ENCODE measurements at regions not wholly inside any gene's neighbourhood (a gene's known extent, or its start where the extent isn't known, plus 50 kb on each side); places are given as distances from the start of the nearest gene placed in this dataset.
A peak's percentile ranks its signal among the peaks of the same experiment; 100 is the strongest.

DNA sequence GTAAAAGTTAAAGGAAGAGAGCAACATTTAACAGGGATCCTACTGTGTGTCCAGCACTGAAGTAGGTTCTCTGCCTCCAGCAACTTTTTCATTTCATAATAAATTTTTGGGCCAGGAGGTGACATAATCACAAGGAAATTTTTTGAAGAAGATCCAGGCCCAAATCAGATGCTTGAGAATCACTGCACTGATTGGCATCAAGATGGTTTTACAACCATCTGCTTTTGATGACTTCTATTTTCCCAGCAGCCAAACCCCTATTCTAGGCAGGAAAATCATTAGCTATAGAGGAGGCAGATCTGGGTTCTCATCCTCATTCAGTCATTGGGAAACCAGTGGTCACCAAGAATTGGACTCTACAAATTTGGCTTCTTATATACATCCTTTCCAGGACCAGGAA, 79.0 kb downstream of the ARL4A start:
- Mint-ChIP-seq H3K27me3 (peaks cover 0 to 15% of the 10 kb centered on the region in 2 donors), H3K36me3 (no peaks in the 10 kb centered on the region), H3K4me3 (no peak overlapping the region), H3K27ac (no peak overlapping the region), H3K4me1 (ENCODE audit: low read depth in 2 of 2) (no peaks in the 10 kb centered on the region), H3K9me3 (no peaks in the 10 kb centered on the region)
- no peak for ATAC-seq
- DNase-seq (ENCODE audit: low spot score): no peak

DNA sequence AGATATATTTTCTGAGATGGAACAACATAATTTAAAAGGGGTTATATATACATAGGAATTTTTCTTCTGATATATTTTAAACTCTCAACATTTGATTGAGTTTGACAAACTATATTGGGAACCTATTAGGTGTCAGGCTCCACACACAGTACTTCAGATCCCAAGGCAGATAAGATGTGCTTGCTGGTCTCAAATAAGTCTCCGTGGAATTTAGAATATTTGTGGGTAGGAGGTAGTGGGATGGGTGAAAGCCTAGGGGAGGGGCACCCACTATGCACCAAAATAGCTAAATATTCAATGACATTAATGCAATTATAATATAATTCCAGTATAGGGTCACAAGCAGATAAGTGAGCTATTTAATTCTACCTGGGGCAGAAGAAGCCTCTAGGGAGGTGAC, 81.5 kb downstream of the ARL4A start:
- peaks cover 0 to 16% of the 10 kb centered on the region in 2 donors for H3K27me3 Mint-ChIP-seq
- peaks cover 4% of the 10 kb centered on the region for H3K36me3 Mint-ChIP-seq
- no peaks in the 10 kb centered on the region for H3K4me1 Mint-ChIP-seq (ENCODE audit: low read depth in 2 of 2)
- no peaks in the 10 kb centered on the region for H3K9me3 Mint-ChIP-seq
- no peak overlapping the region for H3K4me3 Mint-ChIP-seq
- DNase-seq (ENCODE audit: low spot score) (no peak), ATAC-seq (no peak)
- H3K27ac Mint-ChIP-seq: no peak overlapping the region

DNA sequence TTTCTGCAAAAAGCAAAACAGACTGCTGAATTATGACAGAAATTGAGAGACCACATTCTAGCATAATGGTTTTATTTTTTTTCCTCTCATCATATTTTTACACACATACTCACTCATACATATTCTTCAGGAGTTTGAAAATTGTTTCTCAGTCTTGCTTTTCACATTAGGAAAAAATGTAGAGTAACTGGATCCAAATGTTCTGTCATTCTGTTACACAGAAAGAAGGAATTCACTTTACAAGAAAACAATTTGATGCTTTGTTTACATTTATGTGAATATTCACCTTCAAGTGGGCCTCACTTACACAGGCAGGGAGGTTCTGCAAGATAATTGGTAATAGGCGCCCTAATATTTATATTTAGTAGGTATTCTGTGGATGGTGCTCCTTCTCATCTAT, 82.0 kb downstream of the ARL4A start:
- Mint-ChIP-seq H3K9me3 (no peaks in the 10 kb centered on the region), H3K4me3 (no peak overlapping the region), H3K4me1 (ENCODE audit: low read depth in 2 of 2) (no peaks in the 10 kb centered on the region), H3K27ac (no peak overlapping the region), H3K27me3 (peaks cover 0 to 16% of the 10 kb centered on the region in 2 donors), H3K36me3 (peaks cover 4% of the 10 kb centered on the region)
- ATAC-seq (no peak), DNase-seq (ENCODE audit: low spot score) (no peak)

DNA sequence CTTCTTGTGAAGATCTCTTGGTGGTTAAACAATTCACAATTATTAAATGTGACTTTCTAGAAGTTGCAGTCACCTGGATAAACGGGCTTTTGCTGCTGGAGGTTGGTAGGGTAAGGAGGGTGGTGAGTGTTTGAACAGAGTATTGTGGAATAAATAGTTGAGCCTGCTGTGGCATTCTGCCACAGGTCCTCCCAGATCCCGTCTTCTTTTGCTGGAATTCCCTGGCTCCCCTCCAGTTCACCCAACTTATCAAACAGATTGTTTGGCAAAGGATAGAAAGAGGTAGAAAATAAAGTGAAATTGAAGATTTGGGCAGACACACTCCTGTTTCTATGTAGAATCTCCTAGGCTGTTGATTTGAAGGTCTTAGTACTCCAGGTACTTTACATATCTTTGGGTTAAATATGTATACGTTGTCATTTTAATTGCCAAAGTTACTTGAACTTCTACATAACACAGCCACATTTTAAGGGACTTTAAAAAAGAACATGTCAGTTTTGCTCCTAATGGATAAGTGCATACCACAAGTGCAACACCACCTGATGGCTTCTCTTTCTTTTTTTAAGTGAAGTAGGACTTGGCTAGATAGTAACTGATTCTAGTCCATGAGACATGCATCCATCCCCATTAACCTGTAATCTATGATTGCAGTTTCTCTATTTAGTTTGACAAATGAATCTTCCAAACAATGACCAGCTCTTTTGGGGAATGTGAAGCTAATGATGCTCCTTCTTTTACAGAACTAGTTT, 83.0 kb downstream of the ARL4A start:
- no peaks in the 10 kb centered on the region for H3K9me3 Mint-ChIP-seq
- peaks cover 0 to 16% of the 10 kb centered on the region in 2 donors for H3K27me3 Mint-ChIP-seq
- no peak overlapping the region for H3K27ac Mint-ChIP-seq
- peaks cover 4% of the 10 kb centered on the region for H3K36me3 Mint-ChIP-seq
- ATAC-seq (no peak), DNase-seq (ENCODE audit: low spot score) (no peak)
- no peaks in the 10 kb centered on the region for H3K4me1 Mint-ChIP-seq (ENCODE audit: low read depth in 2 of 2)
- no peak overlapping the region for H3K4me3 Mint-ChIP-seq

DNA sequence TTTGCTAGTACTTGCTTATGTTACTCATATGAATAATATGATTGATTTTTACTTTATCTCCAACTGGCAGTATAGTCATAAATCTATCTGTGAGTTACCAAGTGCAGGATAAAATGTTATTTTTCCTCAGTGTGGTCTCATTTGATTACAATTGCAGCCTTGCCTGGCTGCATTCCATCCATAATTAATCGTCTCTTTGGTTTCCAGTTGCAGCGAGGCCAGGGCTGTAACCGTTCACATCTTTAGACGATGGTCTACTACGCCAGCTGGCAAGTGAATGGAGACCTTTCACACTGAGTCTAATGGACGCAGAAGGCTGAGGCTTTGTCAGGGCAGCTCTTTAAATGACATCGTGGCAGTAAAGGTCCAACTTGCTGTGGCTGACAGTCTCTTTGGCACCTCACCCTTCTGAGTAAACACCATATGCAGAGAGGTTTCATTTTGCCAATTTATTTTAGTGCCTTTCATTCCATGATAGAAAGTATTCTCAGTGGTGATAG, 84.0 kb downstream of the ARL4A start:
- no peak overlapping the region for H3K4me3 Mint-ChIP-seq
- H3K4me1 Mint-ChIP-seq (ENCODE audit: low read depth in 2 of 2): no peaks in the 10 kb centered on the region
- H3K36me3 Mint-ChIP-seq: peaks cover 4% of the 10 kb centered on the region
- ATAC-seq: no peak
- DNase-seq (ENCODE audit: low spot score): no peak
- peaks cover 0 to 16% of the 10 kb centered on the region in 2 donors for H3K27me3 Mint-ChIP-seq
- H3K27ac Mint-ChIP-seq: no peak overlapping the region
- H3K9me3 Mint-ChIP-seq: no peaks in the 10 kb centered on the region

DNA sequence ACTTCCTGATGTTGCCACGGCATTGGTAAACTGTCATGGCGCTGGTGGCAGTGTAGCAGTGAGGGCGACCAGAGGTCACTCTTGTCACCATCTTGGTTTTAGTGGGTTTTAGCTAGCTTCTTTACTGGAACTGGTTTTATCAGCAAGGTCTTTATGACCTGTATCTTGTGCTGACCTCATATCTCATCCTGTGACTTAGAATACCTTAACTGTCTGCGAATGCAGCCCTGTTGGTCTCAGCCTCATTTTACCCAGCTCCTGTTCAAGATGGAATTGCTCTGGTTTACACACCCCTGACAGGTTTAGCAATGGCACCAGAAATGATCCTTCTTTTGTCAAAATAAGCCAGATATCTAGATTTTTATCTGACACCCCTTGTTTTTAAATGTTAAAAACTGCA, 85.3 kb downstream of the ARL4A start:
- DNase-seq (ENCODE audit: low spot score) (no peak), ATAC-seq (no peak)
- Mint-ChIP-seq H3K36me3 (peaks cover 4% of the 10 kb centered on the region), H3K27me3 (peaks cover 0 to 16% of the 10 kb centered on the region in 2 donors), H3K27ac (no peak overlapping the region), H3K4me3 (no peak overlapping the region), H3K9me3 (no peaks in the 10 kb centered on the region), H3K4me1 (ENCODE audit: low read depth in 2 of 2) (no peaks in the 10 kb centered on the region)

DNA sequence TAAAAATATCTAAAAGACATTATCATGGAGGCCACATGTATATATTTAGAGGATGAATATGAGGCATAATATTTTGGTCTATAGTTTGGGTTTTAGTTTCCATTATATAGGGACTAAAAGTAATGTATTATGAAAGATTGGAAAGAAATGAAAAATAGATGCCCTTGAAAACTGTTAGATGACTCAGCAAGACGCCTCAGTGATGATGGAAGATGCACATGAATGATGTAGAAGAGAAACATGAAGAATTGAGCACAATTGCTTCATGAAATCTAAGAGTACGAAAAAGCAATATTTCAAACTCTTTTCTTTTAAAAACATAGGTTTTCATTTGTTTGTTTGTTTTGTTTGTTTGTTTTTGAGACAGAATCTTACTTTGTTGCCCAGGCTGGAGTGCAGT, 89.8 kb downstream of the ARL4A start:
- H3K27me3 Mint-ChIP-seq: peaks cover 0 to 24% of the 10 kb centered on the region in 2 donors
- H3K4me3 Mint-ChIP-seq: no peak overlapping the region
- H3K9me3 Mint-ChIP-seq: no peaks in the 10 kb centered on the region
- DNase-seq (ENCODE audit: low spot score) (no peak), ATAC-seq (no peak)
- H3K36me3 Mint-ChIP-seq: peaks cover 2% of the 10 kb centered on the region
- no peaks in the 10 kb centered on the region for H3K4me1 Mint-ChIP-seq (ENCODE audit: low read depth in 2 of 2)
- no peak overlapping the region for H3K27ac Mint-ChIP-seq

DNA sequence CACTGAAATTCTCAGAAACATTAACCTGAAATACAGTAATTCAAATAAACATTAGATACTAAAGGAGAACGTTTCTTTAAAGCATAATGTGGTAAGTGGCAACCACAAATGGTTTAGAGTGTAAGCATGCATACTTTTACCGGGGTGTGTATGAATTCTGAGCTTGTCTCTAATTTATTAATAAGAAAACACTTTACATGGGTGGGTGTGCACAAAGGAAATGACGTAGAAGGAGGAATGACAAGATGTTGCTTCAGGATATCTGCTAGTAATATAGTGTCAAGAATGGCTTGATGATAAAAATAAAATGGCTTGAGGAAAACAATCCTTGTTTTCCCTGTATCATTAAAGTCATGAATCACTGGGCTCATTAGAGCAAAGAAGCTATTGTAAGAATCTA, 92.5 kb downstream of the ARL4A start:
- H3K27me3 Mint-ChIP-seq: peaks cover 0 to 23% of the 10 kb centered on the region in 2 donors
- no peaks in the 10 kb centered on the region for H3K9me3 Mint-ChIP-seq
- no peak for ATAC-seq
- H3K27ac Mint-ChIP-seq: no peak overlapping the region
- DNase-seq (ENCODE audit: low spot score): no peak
- H3K4me3 Mint-ChIP-seq: no peak overlapping the region
- no peaks in the 10 kb centered on the region for H3K36me3 Mint-ChIP-seq
- H3K4me1 Mint-ChIP-seq (ENCODE audit: low read depth in 2 of 2): no peaks in the 10 kb centered on the region

DNA sequence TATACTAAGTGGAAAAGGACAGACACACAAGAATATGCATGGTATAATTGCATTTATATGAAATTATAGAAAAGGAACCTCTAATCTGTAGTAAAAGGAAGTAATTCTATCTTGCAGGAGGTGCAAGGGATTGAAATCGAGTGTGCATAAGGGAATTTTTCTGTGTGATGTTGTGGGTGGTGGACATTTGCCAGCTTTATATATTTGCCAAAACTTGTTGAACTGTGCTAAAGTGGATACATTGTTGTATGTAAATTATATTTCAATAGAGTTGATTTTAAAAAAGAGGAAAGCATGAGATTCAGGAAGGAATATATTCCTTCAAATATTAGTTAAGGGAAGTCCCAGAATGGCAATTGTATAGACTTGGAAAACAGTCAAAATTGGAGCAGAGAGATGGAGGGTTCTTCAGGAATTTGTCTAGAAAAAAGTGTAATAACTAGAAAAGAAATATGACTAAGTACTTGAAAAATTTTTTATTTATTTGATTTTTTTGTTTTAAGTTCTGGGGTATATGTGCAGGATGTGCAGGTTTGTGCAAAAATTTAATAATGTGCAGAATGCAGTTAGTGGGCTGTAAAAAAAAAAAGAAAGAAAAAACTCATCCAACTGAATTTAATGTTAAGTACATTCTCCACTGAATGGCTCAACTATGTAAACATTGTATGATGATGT, 96.1 kb downstream of the ARL4A start:
- peaks cover 0 to 23% of the 10 kb centered on the region in 2 donors for H3K27me3 Mint-ChIP-seq
- no peaks in the 10 kb centered on the region for H3K4me1 Mint-ChIP-seq (ENCODE audit: low read depth in 2 of 2)
- no peaks in the 10 kb centered on the region for H3K36me3 Mint-ChIP-seq
- DNase-seq (ENCODE audit: low spot score) (no peak), ATAC-seq (no peak)
- H3K27ac Mint-ChIP-seq: no peak overlapping the region
- no peaks in the 10 kb centered on the region for H3K9me3 Mint-ChIP-seq
- H3K4me3 Mint-ChIP-seq: no peak overlapping the region

DNA sequence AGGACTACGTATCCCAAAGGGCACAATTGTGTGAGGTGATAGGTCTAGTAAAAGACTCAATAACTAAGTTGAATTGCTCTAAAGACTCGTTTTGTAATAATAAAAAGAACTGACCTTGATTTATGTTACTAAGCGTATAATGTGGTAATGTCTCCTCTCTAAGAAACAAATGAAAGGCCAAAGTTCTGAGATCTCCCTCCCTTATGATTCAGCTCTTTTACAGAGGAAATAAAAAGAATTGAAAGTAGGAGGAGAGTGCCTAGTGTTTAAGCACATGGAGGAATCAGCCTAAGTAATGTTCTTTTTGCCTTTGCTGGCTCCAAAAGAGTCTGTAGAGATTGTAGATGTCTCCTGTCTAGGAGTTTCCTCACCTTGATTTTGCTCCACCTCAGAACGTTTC, 98.0 kb downstream of the ARL4A start:
- DNase-seq (ENCODE audit: low spot score) (no peak), ATAC-seq (no peak)
- no peak overlapping the region for H3K27ac Mint-ChIP-seq
- peaks cover 0 to 16% of the 10 kb centered on the region in 2 donors for H3K27me3 Mint-ChIP-seq
- H3K4me3 Mint-ChIP-seq: no peak overlapping the region
- H3K4me1 Mint-ChIP-seq (ENCODE audit: low read depth in 2 of 2): no peaks in the 10 kb centered on the region
- no peaks in the 10 kb centered on the region for H3K36me3 Mint-ChIP-seq
- no peaks in the 10 kb centered on the region for H3K9me3 Mint-ChIP-seq

DNA sequence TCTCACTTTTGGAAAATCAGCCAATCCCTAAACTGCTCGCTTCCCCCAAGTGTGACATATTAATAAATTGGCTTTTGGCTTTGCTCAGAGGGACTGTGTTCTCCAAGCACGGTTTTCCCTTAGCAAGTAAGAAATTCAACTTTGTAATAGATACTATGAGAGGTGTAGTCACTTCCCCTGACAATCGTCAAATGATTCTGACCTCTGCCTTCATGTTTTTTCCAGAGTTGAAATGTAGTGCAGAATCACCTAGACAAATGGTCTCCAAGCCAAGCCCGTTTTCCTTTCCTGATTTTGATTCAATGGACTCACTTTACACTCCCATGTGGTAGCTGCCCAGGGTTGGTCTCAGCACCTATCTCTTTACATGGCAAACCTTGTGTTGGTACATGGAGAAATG, 99.1 kb downstream of the ARL4A start:
- Mint-ChIP-seq H3K4me3 (no peak overlapping the region), H3K9me3 (no peaks in the 10 kb centered on the region), H3K36me3 (no peaks in the 10 kb centered on the region), H3K27me3 (peaks cover 0 to 12% of the 10 kb centered on the region in 2 donors), H3K27ac (no peak overlapping the region), H3K4me1 (ENCODE audit: low read depth in 2 of 2) (no peaks in the 10 kb centered on the region)
- DNase-seq (ENCODE audit: low spot score) (no peak), ATAC-seq (no peak)

DNA sequence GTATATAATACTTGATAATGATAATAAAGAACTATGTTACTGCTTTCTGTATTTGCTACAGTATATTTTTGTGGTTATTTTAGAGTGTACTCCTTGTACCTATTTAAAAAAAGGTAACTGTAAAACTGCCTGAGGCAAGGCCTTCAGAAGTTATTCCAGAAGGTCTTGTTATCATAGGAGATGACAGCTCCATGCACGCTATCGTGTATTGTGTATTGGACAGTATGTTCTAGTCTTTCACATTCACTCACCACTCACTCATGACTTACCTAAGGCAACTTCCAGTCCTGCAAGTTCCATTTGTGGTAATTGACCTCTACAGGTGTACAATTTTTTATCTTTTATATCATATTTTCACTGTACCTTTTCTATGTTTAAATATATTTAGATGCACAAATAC, 100.7 kb downstream of the ARL4A start:
- Mint-ChIP-seq H3K27me3 (peaks cover 0 to 12% of the 10 kb centered on the region in 2 donors), H3K4me1 (ENCODE audit: low read depth in 2 of 2) (no peaks in the 10 kb centered on the region), H3K4me3 (no peak overlapping the region), H3K27ac (no peak overlapping the region), H3K9me3 (no peaks in the 10 kb centered on the region), H3K36me3 (no peaks in the 10 kb centered on the region)
- no peak for DNase-seq (ENCODE audit: low spot score)
- ATAC-seq: no peak

DNA sequence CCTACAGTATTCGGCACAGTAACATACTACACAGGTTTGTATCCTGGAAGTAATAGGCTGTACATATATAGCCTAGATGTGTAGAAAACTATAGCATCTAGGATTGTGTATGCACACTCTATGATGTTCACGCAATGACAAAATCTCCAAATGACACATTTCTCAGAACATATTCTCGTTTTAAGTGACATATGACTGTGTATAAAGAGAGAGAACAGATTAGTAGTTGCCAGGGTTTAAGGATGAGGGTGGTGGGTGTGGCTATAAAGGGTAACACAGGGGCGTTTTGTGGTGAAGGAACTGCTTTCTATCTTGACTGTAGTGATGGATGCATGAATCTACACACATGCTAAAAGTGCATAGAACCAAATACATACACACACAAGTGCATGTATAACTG, 101.2 kb downstream of the ARL4A start:
- no peaks in the 10 kb centered on the region for H3K9me3 Mint-ChIP-seq
- DNase-seq (ENCODE audit: low spot score) (no peak), ATAC-seq (peak in 1 of 2 donors; percentile 31)
- no peaks in the 10 kb centered on the region for H3K4me1 Mint-ChIP-seq (ENCODE audit: low read depth in 2 of 2)
- no peak overlapping the region for H3K27ac Mint-ChIP-seq
- peaks cover 0 to 8% of the 10 kb centered on the region in 2 donors for H3K27me3 Mint-ChIP-seq
- no peak overlapping the region for H3K4me3 Mint-ChIP-seq
- no peaks in the 10 kb centered on the region for H3K36me3 Mint-ChIP-seq

DNA sequence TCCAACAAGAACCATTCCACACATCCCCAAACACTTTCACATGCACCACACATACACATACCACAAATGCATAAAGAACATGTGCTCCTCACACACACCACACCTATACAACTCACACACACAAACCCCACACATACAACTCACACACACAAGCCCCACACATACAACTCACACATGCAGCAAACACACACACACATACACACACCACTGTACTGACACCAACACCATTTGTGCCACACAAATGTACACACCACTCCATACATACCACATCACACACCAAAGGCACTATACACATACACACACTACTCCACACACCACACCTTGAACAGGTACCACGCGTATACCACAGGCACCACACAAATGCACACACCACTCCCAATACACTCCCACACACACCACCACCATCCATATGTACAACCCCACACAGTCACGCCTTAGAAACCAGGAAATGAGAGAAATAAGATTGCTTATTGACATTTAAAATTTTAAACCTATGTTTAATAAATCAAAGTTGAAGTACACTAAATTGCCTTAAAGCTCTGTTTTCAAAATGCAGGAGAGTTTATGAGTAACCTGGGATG, 107.4 kb downstream of the ARL4A start:
- Mint-ChIP-seq H3K9me3 (no peaks in the 10 kb centered on the region), H3K4me3 (no peak overlapping the region), H3K27me3 (no peaks in the 10 kb centered on the region), H3K4me1 (ENCODE audit: low read depth in 2 of 2) (no peaks in the 10 kb centered on the region), H3K27ac (no peak overlapping the region), H3K36me3 (no peaks in the 10 kb centered on the region)
- DNase-seq (ENCODE audit: low spot score): no peak
- peak; percentile 43 to 48 for ATAC-seq

Measured in natural killer cell treated with Interleukin-12 subunit alpha and Interleukin-12 subunit beta and Interleukin-15 and Interleukin-18, amount 100 ng/mL, for 72 hours (primary cell).